ENCODE measurements at regions not wholly inside any gene's neighbourhood (a gene's known extent, or its start where the extent isn't known, plus 50 kb on each side); places are given as distances from the start of the nearest gene placed in this dataset.

- no peak for ATAC-seq
- Mint-ChIP-seq H3K9me3 (peaks cover 10% of the 10 kb centered on the region), H3K4me1 (ENCODE audit: low read depth in 2 of 2) (no peaks in the 10 kb centered on the region), H3K4me3 (no peak overlapping the region), H3K36me3 (no peaks in the 10 kb centered on the region), H3K27me3 (no peaks in the 10 kb centered on the region), H3K27ac (no peak overlapping the region)
- no peak for DNase-seq (ENCODE audit: low spot score)
These were observed 141.5 kb upstream of the KCNK2 start for GRCh38 chr1:214941061-214941460.

GRCh38 chr1:214943054-214943453, 139.5 kb upstream of the KCNK2 start:
- H3K36me3 Mint-ChIP-seq = no peaks in the 10 kb centered on the region
- DNase-seq (ENCODE audit: low spot score) (no peak), ATAC-seq (no peak)
- H3K27ac Mint-ChIP-seq = no peak overlapping the region
- no peaks in the 10 kb centered on the region for H3K27me3 Mint-ChIP-seq
- peaks cover 10% of the 10 kb centered on the region for H3K9me3 Mint-ChIP-seq
- no peak overlapping the region for H3K4me3 Mint-ChIP-seq
- H3K4me1 Mint-ChIP-seq (ENCODE audit: low read depth in 2 of 2) = no peaks in the 10 kb centered on the region

- ATAC-seq (no peak), DNase-seq (ENCODE audit: low spot score) (no peak)
- no peaks in the 10 kb centered on the region for H3K27me3 Mint-ChIP-seq
- peaks cover 7% of the 10 kb centered on the region for H3K9me3 Mint-ChIP-seq
- H3K4me1 Mint-ChIP-seq (ENCODE audit: low read depth in 2 of 2) = no peaks in the 10 kb centered on the region
- H3K36me3 Mint-ChIP-seq = no peaks in the 10 kb centered on the region
- no peak overlapping the region for H3K27ac Mint-ChIP-seq
- no peak overlapping the region for H3K4me3 Mint-ChIP-seq
These were observed 135.9 kb upstream of the KCNK2 start for GRCh38 chr1:214946615-214947014.

- no peaks in the 10 kb centered on the region for H3K4me1 Mint-ChIP-seq (ENCODE audit: low read depth in 2 of 2)
- H3K27ac Mint-ChIP-seq = no peak overlapping the region
- H3K9me3 Mint-ChIP-seq = peaks cover 10% of the 10 kb centered on the region
These were observed 129.9 kb upstream of the KCNK2 start for GRCh38 chr1:214952648-214953047.

GRCh38 chr1:214953901-214954616, 128.5 kb upstream of the KCNK2 start:
- Mint-ChIP-seq H3K36me3 (no peaks in the 10 kb centered on the region), H3K4me3 (no peak overlapping the region), H3K27me3 (no peaks in the 10 kb centered on the region), H3K9me3 (peaks cover 14% of the 10 kb centered on the region), H3K4me1 (ENCODE audit: low read depth in 2 of 2) (peaks cover 0 to 3% of the 10 kb centered on the region in 2 donors), H3K27ac (no peak overlapping the region)
- ATAC-seq (no peak), DNase-seq (ENCODE audit: low spot score) (no peak)

More at GRCh38 chr1:214952648-214953047, 129.9 kb upstream of the KCNK2 start:
- Mint-ChIP-seq H3K36me3 (no peaks in the 10 kb centered on the region), H3K27me3 (no peaks in the 10 kb centered on the region), H3K4me3 (no peak overlapping the region)
- ATAC-seq (no peak), DNase-seq (ENCODE audit: low spot score) (no peak)

- H3K4me1 Mint-ChIP-seq (ENCODE audit: low read depth in 2 of 2) = peaks cover 0 to 3% of the 10 kb centered on the region in 2 donors
- no peak overlapping the region for H3K27ac Mint-ChIP-seq
- peaks cover 14% of the 10 kb centered on the region for H3K9me3 Mint-ChIP-seq
- ATAC-seq (no peak), DNase-seq (ENCODE audit: low spot score) (no peak)
- H3K4me3 Mint-ChIP-seq = no peak overlapping the region
- H3K27me3 Mint-ChIP-seq = no peaks in the 10 kb centered on the region
- no peaks in the 10 kb centered on the region for H3K36me3 Mint-ChIP-seq
These were observed 128.0 kb upstream of the KCNK2 start for GRCh38 chr1:214954617-214954949.

GRCh38 chr1:214957330-214958137, 125.0 kb upstream of the KCNK2 start:
- no peaks in the 10 kb centered on the region for H3K36me3 Mint-ChIP-seq
- peaks cover 0 to 3% of the 10 kb centered on the region in 2 donors for H3K4me1 Mint-ChIP-seq (ENCODE audit: low read depth in 2 of 2)
- H3K9me3 Mint-ChIP-seq = peaks cover 14% of the 10 kb centered on the region
- H3K4me3 Mint-ChIP-seq = no peak overlapping the region
- ATAC-seq = no peak
- H3K27ac Mint-ChIP-seq = no peak overlapping the region
- no peak for DNase-seq (ENCODE audit: low spot score)
- H3K27me3 Mint-ChIP-seq = no peaks in the 10 kb centered on the region

DNA sequence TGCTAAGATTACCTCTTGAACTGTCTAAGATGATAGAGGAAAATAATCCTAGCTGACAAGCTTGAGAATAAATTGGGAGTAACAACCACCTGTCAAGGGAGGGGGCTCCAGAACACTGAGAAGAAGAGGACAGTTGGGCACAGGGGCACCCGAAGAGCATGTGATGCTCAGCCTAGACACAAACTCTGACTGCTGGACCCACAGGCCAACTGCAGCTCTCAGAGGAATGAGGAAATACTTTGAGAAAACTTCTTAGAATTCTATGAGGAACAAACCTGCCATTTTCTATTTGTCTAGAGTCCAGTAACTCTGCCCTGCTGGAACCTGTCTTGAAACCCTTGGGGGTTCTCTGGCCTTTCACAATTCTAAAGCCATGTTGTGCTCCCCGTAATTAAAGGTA, 124.1 kb upstream of the KCNK2 start:
- Mint-ChIP-seq H3K27ac (no peak overlapping the region), H3K4me1 (ENCODE audit: low read depth in 2 of 2) (peaks cover 0 to 3% of the 10 kb centered on the region in 2 donors), H3K4me3 (no peak overlapping the region), H3K9me3 (peaks cover 14% of the 10 kb centered on the region), H3K27me3 (no peaks in the 10 kb centered on the region), H3K36me3 (no peaks in the 10 kb centered on the region)
- ATAC-seq (no peak), DNase-seq (ENCODE audit: low spot score) (no peak)

DNA sequence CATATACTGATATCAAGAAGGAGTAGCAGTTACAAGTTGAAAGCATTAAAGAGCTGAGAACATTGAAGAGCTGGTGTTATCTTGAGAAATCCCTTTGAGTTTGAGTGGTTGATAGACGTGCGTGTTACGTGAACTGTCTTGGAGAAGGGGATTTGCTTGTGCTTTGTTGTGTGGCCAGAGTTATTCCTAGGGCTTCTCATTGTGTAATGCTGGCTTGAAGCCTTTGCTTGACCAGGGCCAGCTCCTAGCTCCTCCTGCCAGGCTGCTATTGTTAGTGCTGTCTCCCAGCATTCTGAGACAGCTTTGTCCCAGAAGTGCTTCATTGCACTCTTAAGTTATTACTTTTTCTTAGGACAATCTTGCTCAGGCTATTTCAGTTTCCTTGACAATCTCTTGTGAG, 116.2 kb upstream of the KCNK2 start:
- no peaks in the 10 kb centered on the region for H3K36me3 Mint-ChIP-seq
- no peaks in the 10 kb centered on the region for H3K27me3 Mint-ChIP-seq
- H3K9me3 Mint-ChIP-seq = peaks cover 6% of the 10 kb centered on the region
- H3K4me1 Mint-ChIP-seq (ENCODE audit: low read depth in 2 of 2) = no peaks in the 10 kb centered on the region
- no peak overlapping the region for H3K4me3 Mint-ChIP-seq
- ATAC-seq (no peak), DNase-seq (ENCODE audit: low spot score) (no peak)
- no peak overlapping the region for H3K27ac Mint-ChIP-seq

- ATAC-seq (no peak), DNase-seq (ENCODE audit: low spot score) (no peak)
- no peaks in the 10 kb centered on the region for H3K4me1 Mint-ChIP-seq (ENCODE audit: low read depth in 2 of 2)
- H3K36me3 Mint-ChIP-seq = peaks cover 3% of the 10 kb centered on the region
- no peaks in the 10 kb centered on the region for H3K27me3 Mint-ChIP-seq
- no peak overlapping the region for H3K27ac Mint-ChIP-seq
- no peak overlapping the region for H3K4me3 Mint-ChIP-seq
- peaks cover 6% of the 10 kb centered on the region for H3K9me3 Mint-ChIP-seq
These were observed 114.5 kb upstream of the KCNK2 start for GRCh38 chr1:214967865-214968575.

- H3K4me1 Mint-ChIP-seq (ENCODE audit: low read depth in 2 of 2) = no peaks in the 10 kb centered on the region
- H3K27me3 Mint-ChIP-seq = no peaks in the 10 kb centered on the region
- H3K27ac Mint-ChIP-seq = no peak overlapping the region
- H3K36me3 Mint-ChIP-seq = peaks cover 5% of the 10 kb centered on the region
- DNase-seq (ENCODE audit: low spot score) (no peak), ATAC-seq (no peak)
- H3K4me3 Mint-ChIP-seq = no peak overlapping the region
- peaks cover 11% of the 10 kb centered on the region for H3K9me3 Mint-ChIP-seq
These were observed 112.5 kb upstream of the KCNK2 start for GRCh38 chr1:214970016-214970415.

DNA sequence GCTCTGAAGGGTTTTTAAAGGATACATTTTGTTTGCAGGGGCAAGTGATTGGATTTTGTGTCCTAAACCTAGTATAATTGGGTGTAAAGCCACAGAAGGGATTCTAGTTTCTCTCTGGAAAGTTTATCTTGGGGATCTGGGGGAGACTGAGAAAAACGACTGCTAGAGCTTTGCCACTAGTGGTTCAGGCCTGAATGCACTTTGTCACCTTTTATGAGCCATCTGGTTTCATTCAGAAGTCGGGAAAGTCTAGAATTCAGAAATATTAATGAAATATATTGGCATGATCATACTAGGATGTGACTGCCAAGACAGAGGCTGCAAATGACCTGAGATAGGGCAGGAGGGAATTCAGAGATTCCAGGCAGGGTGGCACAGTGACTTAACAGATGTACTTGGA, 111.5 kb upstream of the KCNK2 start:
- Mint-ChIP-seq H3K9me3 (peaks cover 15% of the 10 kb centered on the region), H3K4me1 (ENCODE audit: low read depth in 2 of 2) (no peaks in the 10 kb centered on the region), H3K36me3 (peaks cover 5% of the 10 kb centered on the region), H3K4me3 (no peak overlapping the region), H3K27me3 (no peaks in the 10 kb centered on the region), H3K27ac (no peak overlapping the region)
- ATAC-seq = no peak
- DNase-seq (ENCODE audit: low spot score) = no peak

GRCh38 chr1:214974002-214974401, 108.5 kb upstream of the KCNK2 start:
- H3K9me3 Mint-ChIP-seq = peaks cover 12% of the 10 kb centered on the region
- H3K27ac Mint-ChIP-seq = no peak overlapping the region
- ATAC-seq = no peak
- H3K27me3 Mint-ChIP-seq = no peaks in the 10 kb centered on the region
- no peaks in the 10 kb centered on the region for H3K4me1 Mint-ChIP-seq (ENCODE audit: low read depth in 2 of 2)
- H3K4me3 Mint-ChIP-seq = no peak overlapping the region
- no peak for DNase-seq (ENCODE audit: low spot score)
- H3K36me3 Mint-ChIP-seq = peaks cover 5% of the 10 kb centered on the region

DNA sequence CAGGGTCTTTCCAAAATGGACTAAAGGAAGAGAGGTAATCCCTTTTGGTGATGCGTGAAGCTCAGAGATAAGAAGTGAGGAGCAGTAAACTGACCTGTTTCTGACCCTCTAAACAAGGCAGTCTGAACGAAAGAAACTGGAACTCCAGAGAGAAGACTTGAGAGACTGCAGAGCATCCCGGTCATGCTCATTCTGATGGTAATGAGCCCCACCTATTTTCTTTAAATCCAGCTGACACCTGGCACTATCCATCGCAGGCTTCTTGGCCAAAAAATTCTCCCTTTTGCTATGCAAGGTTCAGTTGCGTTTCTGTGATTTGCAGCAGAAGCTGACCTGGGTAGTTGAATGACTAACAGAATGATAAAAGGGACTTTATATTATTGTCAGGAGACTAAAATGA, 105.9 kb upstream of the KCNK2 start:
- Mint-ChIP-seq H3K4me1 (ENCODE audit: low read depth in 2 of 2) (no peaks in the 10 kb centered on the region), H3K27ac (no peak overlapping the region), H3K36me3 (peaks cover 5% of the 10 kb centered on the region), H3K4me3 (no peak overlapping the region), H3K27me3 (no peaks in the 10 kb centered on the region), H3K9me3 (peaks cover 13% of the 10 kb centered on the region)
- DNase-seq (ENCODE audit: low spot score) (no peak), ATAC-seq (no peak)
